ENCODE measurements at regions not wholly inside any gene's neighbourhood (a gene's known extent, or its start where the extent isn't known, plus 50 kb on each side); places are given as distances from the start of the nearest gene placed in this dataset.

DNA sequence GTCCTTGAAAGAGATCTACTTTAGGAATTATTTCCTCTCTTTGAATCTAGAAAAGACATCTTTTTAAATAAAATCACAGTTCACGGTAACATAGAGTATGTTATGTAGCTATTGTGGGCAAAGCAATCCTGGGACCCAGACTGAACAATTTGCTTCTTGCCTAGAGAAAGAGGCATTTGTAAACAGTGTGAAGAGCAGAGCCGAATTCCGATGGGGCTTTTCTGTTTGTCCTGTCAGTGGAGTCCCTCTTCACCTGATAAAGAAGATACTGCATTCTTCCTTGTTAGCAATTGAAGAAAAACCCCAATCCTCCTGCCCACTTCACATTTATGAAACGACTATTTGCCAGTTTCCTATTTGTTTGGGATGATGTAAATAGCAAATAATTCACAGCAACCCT is 462.9 kb downstream of the WDR72 start:
- H3K27me3 ChIP-seq (replicated peaks; ENCODE audit: control insufficient read depth, insufficient read depth, low read length) = no peaks in the 10 kb centered on the region
- no peaks in the 10 kb centered on the region for H3K9me3 ChIP-seq (ENCODE audit: control insufficient read depth, low read length)
- no peak for DNase-seq (ENCODE audit: low read depth)
- no peak overlapping the region for H3K9ac ChIP-seq (ENCODE audit: low read length)
- H3K4me3 ChIP-seq (ENCODE audit: low read length) = no peak overlapping the region
- no peaks in the 10 kb centered on the region for H3K36me3 ChIP-seq (ENCODE audit: control insufficient read depth, insufficient read depth, low read length, severe bottlenecking)
- H3K4me1 ChIP-seq (ENCODE audit: control insufficient read depth, insufficient read depth, low read length) = no peaks in the 10 kb centered on the region

GRCh38 chr15:53295574-53295973 is 463.9 kb downstream of the WDR72 start:
- Histone ChIP-seq H3K4me3 (ENCODE audit: low read length) (no peak overlapping the region), H3K9ac (ENCODE audit: low read length) (no peak overlapping the region), H3K4me1 (ENCODE audit: control insufficient read depth, insufficient read depth, low read length) (no peaks in the 10 kb centered on the region), H3K36me3 (ENCODE audit: control insufficient read depth, insufficient read depth, low read length, severe bottlenecking) (no peaks in the 10 kb centered on the region), H3K9me3 (ENCODE audit: control insufficient read depth, low read length) (no peaks in the 10 kb centered on the region), H3K27me3 (replicated peaks; ENCODE audit: control insufficient read depth, insufficient read depth, low read length) (no peaks in the 10 kb centered on the region)
- DNase-seq (ENCODE audit: low read depth) = no peak

DNA sequence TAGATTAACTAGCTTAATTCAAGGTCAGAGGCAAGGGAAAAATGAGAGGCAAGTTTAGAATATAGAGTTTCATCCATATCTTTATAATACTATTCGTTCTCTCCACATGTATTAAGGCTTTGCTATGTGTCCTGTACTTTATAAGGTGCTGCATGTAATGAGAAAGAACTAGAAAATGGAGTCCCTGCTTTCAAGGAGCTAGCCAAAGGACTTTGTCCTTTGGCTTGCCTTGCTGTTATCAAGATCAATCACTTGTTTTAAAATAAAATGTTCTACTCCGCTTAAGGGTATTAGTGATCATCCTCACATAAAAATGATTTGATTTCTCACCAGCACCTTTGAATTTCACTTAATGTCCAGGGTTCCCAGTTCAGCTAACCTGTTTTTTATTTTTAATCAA is 470.9 kb downstream of the WDR72 start:
- H3K36me3 ChIP-seq (ENCODE audit: control insufficient read depth, insufficient read depth, low read length, severe bottlenecking) = no peaks in the 10 kb centered on the region
- H3K4me1 ChIP-seq (ENCODE audit: control insufficient read depth, insufficient read depth, low read length) = no peaks in the 10 kb centered on the region
- no peak for DNase-seq (ENCODE audit: low read depth)
- H3K9ac ChIP-seq (ENCODE audit: low read length) = no peak overlapping the region
- H3K27me3 ChIP-seq (replicated peaks; ENCODE audit: control insufficient read depth, insufficient read depth, low read length) = no peaks in the 10 kb centered on the region
- no peak overlapping the region for H3K4me3 ChIP-seq (ENCODE audit: low read length)
- H3K9me3 ChIP-seq (ENCODE audit: control insufficient read depth, low read length) = no peaks in the 10 kb centered on the region

DNA sequence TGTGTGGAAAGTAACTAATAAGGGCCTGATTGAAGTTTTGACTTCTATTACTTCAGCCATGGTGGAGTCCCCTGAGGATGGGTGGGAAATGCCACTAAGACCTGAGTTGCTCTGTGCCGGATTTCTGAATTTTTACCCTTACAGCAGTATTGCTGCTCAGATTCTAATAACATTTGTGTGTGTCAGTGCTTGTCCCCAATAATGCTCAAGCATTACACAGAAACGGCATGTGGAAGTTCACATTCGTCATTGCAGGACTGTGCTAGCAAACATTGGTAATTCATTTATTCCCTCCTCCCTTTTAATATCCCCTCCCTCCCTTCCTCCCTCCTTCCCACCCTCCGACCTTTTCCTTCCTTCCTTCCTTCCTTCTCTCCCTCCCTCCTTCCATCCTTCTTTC is 484.5 kb upstream of the ONECUT1 start:
- H3K4me3 ChIP-seq (ENCODE audit: low read length) = no peak overlapping the region
- no peak overlapping the region for H3K9ac ChIP-seq (ENCODE audit: low read length)
- no peaks in the 10 kb centered on the region for H3K4me1 ChIP-seq (ENCODE audit: control insufficient read depth, insufficient read depth, low read length)
- DNase-seq (ENCODE audit: low read depth) = no peak
- no peaks in the 10 kb centered on the region for H3K27me3 ChIP-seq (replicated peaks; ENCODE audit: control insufficient read depth, insufficient read depth, low read length)
- H3K36me3 ChIP-seq (ENCODE audit: control insufficient read depth, insufficient read depth, low read length, severe bottlenecking) = no peaks in the 10 kb centered on the region
- no peaks in the 10 kb centered on the region for H3K9me3 ChIP-seq (ENCODE audit: control insufficient read depth, low read length)

DNA sequence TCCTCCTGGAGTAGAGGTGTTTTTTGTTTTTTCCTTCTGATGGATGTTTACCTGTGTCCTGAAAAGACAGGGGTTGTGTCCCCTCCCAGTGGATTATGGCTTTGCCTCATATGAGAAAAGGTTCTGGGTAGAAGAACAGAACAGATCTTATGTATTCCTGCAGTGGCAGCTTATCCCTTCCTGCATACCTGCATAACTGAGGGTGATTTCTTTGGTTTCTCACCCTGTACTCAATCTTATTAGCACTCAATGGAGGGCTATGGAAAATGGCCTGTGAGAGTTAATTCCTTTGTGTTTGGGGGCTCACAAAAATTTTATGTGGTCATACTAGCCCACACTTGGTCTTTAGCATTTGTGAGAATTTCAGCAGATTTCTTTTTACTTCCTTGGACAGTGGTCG is 482.0 kb upstream of the ONECUT1 start:
- no peak overlapping the region for H3K4me3 ChIP-seq (ENCODE audit: low read length)
- H3K9ac ChIP-seq (ENCODE audit: low read length) = no peak overlapping the region
- H3K4me1 ChIP-seq (ENCODE audit: control insufficient read depth, insufficient read depth, low read length) = no peaks in the 10 kb centered on the region
- no peaks in the 10 kb centered on the region for H3K27me3 ChIP-seq (replicated peaks; ENCODE audit: control insufficient read depth, insufficient read depth, low read length)
- H3K36me3 ChIP-seq (ENCODE audit: control insufficient read depth, insufficient read depth, low read length, severe bottlenecking) = no peaks in the 10 kb centered on the region
- no peaks in the 10 kb centered on the region for H3K9me3 ChIP-seq (ENCODE audit: control insufficient read depth, low read length)
- no peak for DNase-seq (ENCODE audit: low read depth)

DNA sequence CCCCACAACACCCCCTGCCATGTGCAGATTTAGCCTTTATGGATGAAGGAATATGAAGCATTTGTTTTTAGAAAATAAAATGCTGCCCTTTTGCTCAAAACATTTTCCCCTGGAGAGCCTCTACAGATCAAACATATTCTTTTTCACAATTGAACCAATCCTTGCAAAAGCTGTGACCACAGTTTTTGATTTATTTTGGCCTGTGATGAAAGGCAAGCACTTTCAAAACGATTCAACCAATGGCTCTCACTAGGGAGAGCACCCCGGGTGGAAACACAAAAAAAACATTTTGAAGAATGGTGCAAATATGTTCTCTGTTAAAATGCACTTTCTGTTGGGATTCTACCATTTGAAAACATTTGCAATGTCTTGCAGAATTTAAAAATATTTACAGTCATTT is 476.0 kb upstream of the ONECUT1 start:
- Histone ChIP-seq H3K4me3 (ENCODE audit: low read length) (no peak overlapping the region), H3K9me3 (ENCODE audit: control insufficient read depth, low read length) (no peaks in the 10 kb centered on the region), H3K9ac (ENCODE audit: low read length) (no peak overlapping the region), H3K4me1 (ENCODE audit: control insufficient read depth, insufficient read depth, low read length) (no peaks in the 10 kb centered on the region), H3K36me3 (ENCODE audit: control insufficient read depth, insufficient read depth, low read length, severe bottlenecking) (no peaks in the 10 kb centered on the region), H3K27me3 (replicated peaks; ENCODE audit: control insufficient read depth, insufficient read depth, low read length) (no peaks in the 10 kb centered on the region)
- DNase-seq (ENCODE audit: low read depth) = no peak

DNA sequence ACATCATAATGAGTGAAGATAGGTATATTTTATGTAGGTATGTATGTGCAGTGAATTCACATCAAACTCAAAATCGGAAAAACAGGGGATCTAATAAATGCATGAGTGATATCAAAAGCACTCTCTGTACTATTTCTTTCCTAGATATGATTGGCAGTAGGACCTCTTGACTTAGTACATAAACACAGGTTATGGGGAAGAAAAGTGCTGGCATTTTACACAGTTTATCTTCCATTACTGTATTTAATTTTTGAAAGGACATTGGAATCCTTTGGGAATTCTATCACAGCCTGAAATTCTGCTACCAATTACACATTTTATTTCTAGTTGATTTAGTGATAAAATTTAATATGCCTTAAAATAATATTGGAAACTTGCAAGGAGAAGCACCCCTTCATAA is 470.5 kb upstream of the ONECUT1 start:
- no peak overlapping the region for H3K4me3 ChIP-seq (ENCODE audit: low read length)
- no peaks in the 10 kb centered on the region for H3K9me3 ChIP-seq (ENCODE audit: control insufficient read depth, low read length)
- no peaks in the 10 kb centered on the region for H3K36me3 ChIP-seq (ENCODE audit: control insufficient read depth, insufficient read depth, low read length, severe bottlenecking)
- DNase-seq (ENCODE audit: low read depth) = no peak
- no peak overlapping the region for H3K9ac ChIP-seq (ENCODE audit: low read length)
- H3K4me1 ChIP-seq (ENCODE audit: control insufficient read depth, insufficient read depth, low read length) = no peaks in the 10 kb centered on the region
- H3K27me3 ChIP-seq (replicated peaks; ENCODE audit: control insufficient read depth, insufficient read depth, low read length) = no peaks in the 10 kb centered on the region

DNA sequence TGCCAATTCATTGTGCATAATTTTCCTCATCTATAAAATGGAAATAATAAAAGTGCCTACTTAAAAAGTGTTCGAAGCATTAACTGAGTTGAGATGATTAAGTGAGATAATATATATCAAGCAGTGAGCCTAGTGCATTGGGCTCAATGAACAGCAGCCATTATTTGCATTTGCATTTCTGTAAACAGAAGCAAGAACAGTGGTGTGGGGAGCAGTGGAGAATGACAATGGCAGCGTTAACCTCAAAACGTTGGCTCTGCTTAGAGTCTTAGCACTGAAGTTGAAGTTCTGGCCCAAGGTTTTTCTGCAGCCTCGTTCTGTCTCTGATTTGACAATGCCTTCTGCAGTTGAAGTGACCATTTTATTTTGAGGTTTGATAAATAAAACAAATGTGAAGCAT is 466.3 kb upstream of the ONECUT1 start:
- Histone ChIP-seq H3K9ac (ENCODE audit: low read length) (no peak overlapping the region), H3K4me3 (ENCODE audit: low read length) (no peak overlapping the region), H3K36me3 (ENCODE audit: control insufficient read depth, insufficient read depth, low read length, severe bottlenecking) (no peaks in the 10 kb centered on the region), H3K9me3 (ENCODE audit: control insufficient read depth, low read length) (no peaks in the 10 kb centered on the region), H3K4me1 (ENCODE audit: control insufficient read depth, insufficient read depth, low read length) (no peaks in the 10 kb centered on the region), H3K27me3 (replicated peaks; ENCODE audit: control insufficient read depth, insufficient read depth, low read length) (no peaks in the 10 kb centered on the region)
- DNase-seq (ENCODE audit: low read depth) = no peak

GRCh38 chr15:53256043-53256442 is 465.9 kb upstream of the ONECUT1 start:
- no peak for DNase-seq (ENCODE audit: low read depth)
- no peaks in the 10 kb centered on the region for H3K36me3 ChIP-seq (ENCODE audit: control insufficient read depth, insufficient read depth, low read length, severe bottlenecking)
- no peaks in the 10 kb centered on the region for H3K9me3 ChIP-seq (ENCODE audit: control insufficient read depth, low read length)
- no peak overlapping the region for H3K9ac ChIP-seq (ENCODE audit: low read length)
- no peak overlapping the region for H3K4me3 ChIP-seq (ENCODE audit: low read length)
- no peaks in the 10 kb centered on the region for H3K27me3 ChIP-seq (replicated peaks; ENCODE audit: control insufficient read depth, insufficient read depth, low read length)
- no peaks in the 10 kb centered on the region for H3K4me1 ChIP-seq (ENCODE audit: control insufficient read depth, insufficient read depth, low read length)

DNA sequence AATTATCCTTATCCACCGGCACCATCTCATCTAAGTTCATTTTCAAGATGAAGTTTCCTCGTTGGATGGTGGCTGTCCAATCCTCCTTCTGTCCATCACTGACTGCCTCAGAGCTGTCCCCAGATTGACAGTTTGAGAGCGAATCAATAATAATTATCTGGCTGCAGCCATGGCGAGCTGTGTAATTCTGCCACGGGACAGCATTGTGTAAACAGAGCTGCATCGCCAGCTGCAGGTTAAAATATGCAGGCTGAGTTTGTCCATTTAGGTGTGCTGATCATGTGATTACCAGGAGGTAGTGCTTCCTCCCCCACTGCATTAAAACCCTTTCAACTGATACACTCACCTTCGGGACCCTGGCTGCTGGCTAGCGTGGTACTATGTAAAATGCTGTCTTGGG is 461.9 kb upstream of the ONECUT1 start:
- Histone ChIP-seq H3K4me3 (ENCODE audit: low read length) (no peak overlapping the region), H3K9ac (ENCODE audit: low read length) (no peak overlapping the region), H3K27me3 (replicated peaks; ENCODE audit: control insufficient read depth, insufficient read depth, low read length) (no peaks in the 10 kb centered on the region), H3K4me1 (ENCODE audit: control insufficient read depth, insufficient read depth, low read length) (no peaks in the 10 kb centered on the region), H3K36me3 (ENCODE audit: control insufficient read depth, insufficient read depth, low read length, severe bottlenecking) (no peaks in the 10 kb centered on the region), H3K9me3 (ENCODE audit: control insufficient read depth, low read length) (no peaks in the 10 kb centered on the region)
- DNase-seq (ENCODE audit: low read depth) = no peak

DNA sequence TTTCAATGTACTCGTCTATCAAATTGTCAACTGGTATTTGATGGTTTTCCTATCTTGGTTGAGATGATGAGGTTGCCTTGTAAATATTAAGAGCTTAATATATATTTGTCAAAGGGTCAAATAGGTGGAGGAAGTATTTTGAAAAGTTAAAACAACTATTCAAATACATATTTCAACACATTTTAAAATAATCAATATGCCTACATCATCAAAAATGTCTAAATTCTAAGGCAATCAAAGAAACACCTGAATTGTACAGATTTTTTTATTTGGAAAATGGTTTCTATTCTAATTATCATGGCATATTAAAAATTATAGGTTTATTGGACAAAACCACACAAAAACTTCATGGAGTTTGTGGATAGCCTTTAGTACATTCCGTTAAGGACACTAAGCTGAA is 461.4 kb upstream of the ONECUT1 start:
- no peak overlapping the region for H3K9ac ChIP-seq (ENCODE audit: low read length)
- no peak overlapping the region for H3K4me3 ChIP-seq (ENCODE audit: low read length)
- no peaks in the 10 kb centered on the region for H3K36me3 ChIP-seq (ENCODE audit: control insufficient read depth, insufficient read depth, low read length, severe bottlenecking)
- DNase-seq (ENCODE audit: low read depth) = no peak
- H3K4me1 ChIP-seq (ENCODE audit: control insufficient read depth, insufficient read depth, low read length) = no peaks in the 10 kb centered on the region
- no peaks in the 10 kb centered on the region for H3K27me3 ChIP-seq (replicated peaks; ENCODE audit: control insufficient read depth, insufficient read depth, low read length)
- no peaks in the 10 kb centered on the region for H3K9me3 ChIP-seq (ENCODE audit: control insufficient read depth, low read length)

- H3K36me3 ChIP-seq (ENCODE audit: control insufficient read depth, insufficient read depth, low read length, severe bottlenecking) = no peaks in the 10 kb centered on the region
- no peaks in the 10 kb centered on the region for H3K27me3 ChIP-seq (replicated peaks; ENCODE audit: control insufficient read depth, insufficient read depth, low read length)
- no peaks in the 10 kb centered on the region for H3K4me1 ChIP-seq (ENCODE audit: control insufficient read depth, insufficient read depth, low read length)
- no peak overlapping the region for H3K4me3 ChIP-seq (ENCODE audit: low read length)
- no peak overlapping the region for H3K9ac ChIP-seq (ENCODE audit: low read length)
- no peaks in the 10 kb centered on the region for H3K9me3 ChIP-seq (ENCODE audit: control insufficient read depth, low read length)
- no peak for DNase-seq (ENCODE audit: low read depth)
Measured at GRCh38 chr15:53247041-53247708, 457.0 kb upstream of the ONECUT1 start.

Measured in adipocyte (in vitro differentiated cells).